IPS-NIHi7 (cell line): ENCODE measurements at regions not wholly inside any gene's neighbourhood (a gene's known extent, or its start where the extent isn't known, plus 50 kb on each side); places are given as distances from the start of the nearest gene placed in this dataset.
"Not testable (repeated sequence)": the region's sequence is repeated elsewhere in the genome, so short reads cannot be mapped to it uniquely, and the experiment has no call there.

Experiments
- DNase-seq: peaks from one replicate; pipeline ENCODE4 v3.0.0; 2012; ENCODE audit warnings: mixed read lengths; ENCODE audit errors: extremely low spot score

DNA sequence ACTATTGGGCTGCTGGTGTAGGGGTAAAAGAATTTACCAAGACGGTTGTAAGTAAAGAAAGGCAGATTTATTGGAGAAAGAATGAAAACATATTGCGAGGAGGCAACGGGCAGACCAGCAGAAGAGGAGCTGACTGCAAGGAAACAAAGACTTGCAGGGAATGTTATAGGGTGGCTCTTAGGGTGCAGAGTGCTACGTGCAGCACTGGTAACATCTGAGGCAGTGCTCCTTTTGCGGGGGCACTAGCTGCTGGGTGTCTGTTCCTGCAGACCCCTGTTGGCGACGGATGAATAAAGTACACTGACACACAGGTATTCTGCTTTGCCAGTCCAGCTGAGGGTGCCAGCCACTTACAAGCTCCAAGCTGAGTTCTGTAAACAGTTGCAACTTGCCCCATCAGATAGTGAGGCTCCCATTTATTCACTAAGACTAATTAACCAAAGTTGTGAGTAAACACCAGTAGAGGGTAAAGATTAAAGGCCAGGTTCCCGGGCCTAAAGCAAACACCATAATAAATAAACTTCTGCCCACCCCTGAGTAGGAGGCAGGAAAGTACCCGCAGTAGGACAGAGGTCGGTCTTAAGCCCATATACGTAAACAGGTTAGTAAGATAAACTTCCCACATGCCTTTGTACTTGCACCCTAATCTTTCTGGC is 140.2 kb upstream of the KCNK1 start:
- no peak for DNase-seq

DNA sequence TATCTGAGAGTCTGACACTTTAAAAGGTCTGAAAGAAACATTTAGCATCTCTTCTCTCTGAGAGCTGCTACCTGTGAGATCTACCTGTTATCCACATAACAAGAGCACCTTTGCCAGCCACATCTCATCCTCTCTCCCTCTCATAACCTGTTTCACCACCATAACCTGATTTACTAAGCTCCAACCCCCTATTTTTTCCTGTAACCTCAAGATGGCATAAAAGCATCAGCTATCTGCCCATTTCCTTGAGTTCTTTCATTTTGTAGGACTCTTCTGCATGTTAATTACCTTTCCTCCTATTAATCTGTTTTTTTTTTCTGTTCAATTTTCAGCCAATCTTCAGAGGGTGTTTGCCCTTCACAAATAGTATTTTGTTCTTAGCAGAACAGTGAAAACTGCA is 136.5 kb upstream of the KCNK1 start:
- DNase-seq = no peak

GRCh38 chr1:233478611-233479010 is 135.3 kb upstream of the KCNK1 start:
- no peak for DNase-seq

GRCh38 chr1:233479110-233479890 is 134.6 kb upstream of the KCNK1 start:
- no peak for DNase-seq

DNA sequence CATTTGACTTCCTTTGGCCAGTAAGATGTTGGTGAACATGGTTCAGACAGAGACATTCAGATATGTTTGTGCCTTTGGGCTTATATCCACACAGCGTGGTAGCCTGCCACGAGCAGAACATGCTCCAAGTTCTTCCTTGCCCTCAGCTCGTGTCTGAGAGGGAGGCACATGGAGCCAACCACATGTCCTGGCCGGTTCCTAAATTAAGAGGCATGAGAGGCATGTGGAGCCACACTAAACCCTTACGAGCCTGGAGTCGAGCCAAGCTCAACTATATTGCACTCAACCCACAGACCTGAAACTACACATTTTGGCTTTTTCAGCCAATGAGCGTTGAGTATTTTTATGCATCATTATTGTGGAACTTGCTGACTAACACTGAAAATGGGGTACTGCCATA is 133.7 kb upstream of the KCNK1 start:
- no peak for DNase-seq

DNA sequence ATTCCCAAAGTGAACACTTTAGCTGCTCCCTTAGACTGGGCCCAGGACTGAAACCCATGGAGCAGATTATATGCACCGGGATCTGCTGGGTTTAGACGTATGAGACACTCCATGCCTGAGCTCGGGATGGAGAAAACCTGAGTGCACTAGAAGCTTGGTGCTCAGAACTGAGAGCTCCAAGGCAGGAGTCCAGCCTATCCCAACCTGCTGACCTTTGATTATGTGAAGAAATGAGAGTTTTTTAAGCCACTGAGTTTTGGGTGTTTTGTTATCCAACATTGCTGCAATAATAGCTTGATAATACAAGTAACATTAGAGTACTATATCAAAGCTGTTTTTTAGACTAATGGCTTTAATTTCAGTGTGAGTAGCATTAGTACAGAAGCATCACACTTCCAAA is 131.5 kb upstream of the KCNK1 start:
- DNase-seq = no peak

- DNase-seq = no peak
Measured at GRCh38 chr1:233485385-233485784, 128.5 kb upstream of the KCNK1 start.

GRCh38 chr1:233485809-233486398 is 128.0 kb upstream of the KCNK1 start:
- no peak for DNase-seq

- no peak for DNase-seq
Measured at GRCh38 chr1:233487408-233487807, 126.5 kb upstream of the KCNK1 start.

DNA sequence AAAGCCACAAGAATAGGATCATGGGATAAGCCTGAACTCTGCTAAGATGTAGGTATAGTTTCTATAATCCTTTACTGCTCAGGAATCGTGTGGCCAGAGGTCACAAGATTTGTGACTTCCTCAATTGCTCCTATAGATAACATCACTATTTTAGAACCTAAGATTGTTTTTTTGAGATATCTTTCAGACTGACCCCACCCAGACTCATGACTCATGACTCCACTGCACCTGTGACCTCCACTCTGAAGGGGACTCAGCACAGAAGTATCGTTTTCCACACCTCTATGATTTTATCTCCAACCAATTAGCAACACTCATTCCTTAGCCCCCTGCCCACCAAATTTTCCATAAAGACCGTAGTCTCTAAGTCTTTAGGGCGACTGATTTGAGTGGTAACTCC is 124.5 kb upstream of the KCNK1 start:
- DNase-seq = no peak

DNA sequence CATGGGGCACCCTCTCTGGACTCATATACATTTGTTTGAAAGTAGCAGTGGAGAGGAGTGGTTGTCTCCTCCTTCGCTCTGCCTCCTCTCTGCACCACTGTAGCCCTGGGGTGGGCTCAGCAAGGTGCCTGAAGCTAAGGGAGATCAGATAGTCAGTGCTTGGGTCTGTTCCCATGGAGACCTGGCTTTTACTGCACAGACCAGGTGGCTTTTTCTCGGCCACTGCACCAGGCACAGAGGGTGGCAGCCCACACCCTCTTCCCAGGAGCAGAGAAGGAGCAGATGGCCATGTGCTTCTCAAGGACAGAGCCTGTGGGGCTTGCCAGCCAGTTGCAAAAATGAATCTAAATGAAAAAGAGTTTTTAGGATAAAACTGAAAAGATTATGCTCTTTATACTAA is 123.4 kb upstream of the KCNK1 start:
- DNase-seq = no peak

GRCh38 chr1:233491953-233492620 is 121.8 kb upstream of the KCNK1 start:
- DNase-seq = no peak

DNA sequence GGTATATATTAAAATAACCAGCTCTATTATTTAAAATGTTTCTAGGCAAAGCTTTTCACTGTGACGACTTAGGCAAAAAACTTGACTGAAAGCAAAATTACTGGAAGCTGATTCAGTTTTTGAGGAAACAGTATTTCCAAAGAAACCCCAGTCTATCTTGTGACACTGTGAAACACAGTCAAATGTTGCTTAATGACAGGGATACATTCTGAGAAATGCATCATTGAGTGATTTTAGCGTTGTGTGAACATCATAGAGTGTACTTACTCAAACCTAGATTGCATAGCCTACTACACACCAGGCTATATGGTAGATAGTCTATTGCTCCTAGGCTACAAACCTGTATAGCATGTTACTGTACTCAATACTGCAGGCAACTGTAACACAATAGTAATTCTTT is 116.9 kb upstream of the KCNK1 start:
- DNase-seq = no peak

DNA sequence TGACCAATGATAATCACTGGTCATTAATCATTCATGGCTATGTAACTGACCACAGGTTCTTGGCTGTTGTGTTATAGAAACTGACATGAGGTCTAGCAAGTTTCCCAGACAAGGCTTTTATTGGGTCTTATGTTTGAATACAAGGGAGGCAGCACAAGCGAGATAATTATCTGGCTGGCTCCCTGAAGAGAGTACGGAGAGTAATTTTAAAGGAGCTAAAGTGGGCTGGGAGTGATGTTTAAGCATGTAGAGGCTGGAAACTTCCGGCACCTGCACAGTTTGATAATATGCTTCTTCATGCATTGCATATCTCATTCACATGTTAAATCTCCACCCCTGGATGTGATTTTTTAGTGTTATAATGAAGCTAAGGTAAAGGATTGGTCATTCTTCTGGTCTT is 116.2 kb upstream of the KCNK1 start:
- no peak for DNase-seq

- DNase-seq = no peak
Measured at GRCh38 chr1:233500106-233500505, 113.8 kb upstream of the KCNK1 start.

DNA sequence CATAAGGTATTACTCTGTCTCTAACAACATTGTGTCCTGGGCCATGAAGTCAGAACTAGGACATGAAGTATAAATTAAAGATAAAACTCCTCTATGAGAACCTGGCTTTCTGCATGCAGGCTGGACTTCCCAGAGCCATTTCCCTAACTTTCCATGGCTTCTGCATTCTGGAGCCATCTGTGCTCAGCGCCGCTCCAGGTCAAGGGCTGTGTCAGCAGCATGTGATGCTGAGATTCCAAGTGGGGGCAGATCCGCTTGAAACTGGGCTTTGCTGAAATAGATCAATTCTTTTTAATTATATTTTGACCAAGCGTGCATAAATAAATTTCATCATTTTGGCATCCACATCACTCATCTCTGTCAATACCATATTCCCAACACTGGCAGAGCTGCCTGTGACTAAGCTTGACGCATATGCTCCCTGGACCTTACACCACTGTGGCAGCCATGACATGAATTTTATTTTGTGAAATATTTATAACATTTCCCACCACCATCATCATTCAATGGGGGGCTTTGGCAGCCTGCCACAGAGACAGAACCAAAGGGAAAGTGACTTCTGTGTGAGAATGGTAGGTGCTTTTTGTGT is 110.4 kb upstream of the KCNK1 start:
- DNase-seq = no peak

- no peak for DNase-seq
Measured at GRCh38 chr1:233505130-233505529, 108.8 kb upstream of the KCNK1 start.

- not testable (repeated sequence) for DNase-seq
Measured at GRCh38 chr1:233505889-233506288, 108.0 kb upstream of the KCNK1 start.

DNA sequence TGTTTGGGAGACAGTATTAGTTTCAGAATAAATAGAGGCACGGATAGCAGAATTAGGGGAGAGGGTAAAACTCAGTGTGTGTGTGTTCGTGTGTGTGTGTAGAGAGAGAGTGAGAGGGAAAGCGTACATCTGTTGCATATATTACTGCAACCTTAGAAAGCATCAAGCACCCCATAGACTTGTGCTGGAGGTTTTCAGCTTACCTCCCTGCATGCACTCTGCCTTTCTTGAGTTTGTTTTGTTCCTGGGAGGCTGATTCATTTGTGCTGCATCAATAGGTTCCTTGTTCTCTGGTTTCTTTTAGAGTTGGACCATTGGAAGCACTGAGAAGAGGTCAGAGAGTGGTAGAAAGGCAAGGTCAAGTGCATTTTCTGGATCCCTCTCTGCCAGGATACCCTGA is 104.4 kb upstream of the KCNK1 start:
- DNase-seq = no peak

GRCh38 chr1:233512538-233512937 is 101.4 kb upstream of the KCNK1 start:
- DNase-seq = no peak

GRCh38 chr1:233513431-233513830 is 100.5 kb upstream of the KCNK1 start:
- DNase-seq = no peak

DNA sequence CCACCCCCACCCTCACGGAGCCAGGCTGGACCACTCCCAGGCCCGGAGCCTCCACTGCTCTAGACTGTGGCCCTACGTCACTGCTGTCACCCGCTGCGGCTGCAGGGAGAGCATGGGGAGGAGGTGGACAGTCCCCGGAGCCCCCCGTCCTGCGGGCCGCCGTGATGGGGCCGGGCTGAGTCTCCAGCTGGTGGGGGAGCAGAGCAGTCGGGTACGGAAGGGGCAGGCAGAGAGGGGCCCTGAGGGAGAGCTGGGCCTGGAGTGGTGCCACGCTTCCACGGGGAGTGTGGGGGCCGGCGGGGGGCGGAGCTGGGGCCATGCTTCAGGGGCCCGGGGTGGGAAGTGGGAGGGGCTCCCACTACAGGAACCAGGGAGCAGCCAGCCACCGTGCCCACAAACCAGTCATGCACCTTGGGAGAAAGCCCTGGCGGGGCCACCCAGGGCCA is 98.9 kb upstream of the KCNK1 start:
- no peak for DNase-seq
